SK-N-SH (cell line): ENCODE measurements at regions not wholly inside any gene's neighbourhood (a gene's known extent, or its start where the extent isn't known, plus 50 kb on each side); places are given as distances from the start of the nearest gene placed in this dataset.

ENCODE experiments used
- CTCF ChIA-PET: fragments of 300-600, 350-600 bp; formaldehyde crosslinking; extraction: SDS; loops from one replicate; lab custom pipeline; 2021; lab: Yijun Ruan, JAX
- POLR2A ChIA-PET: fragments of 350-600 bp; sonication (Branson Sonifier 250); formaldehyde crosslinking; extraction: SDS; loops from one replicate; lab custom pipeline; 2020; ENCODE audit warnings: antibody characterized with exemption, inconsistent platforms; lab: Yijun Ruan, JAX
- DNase-seq: peaks from one replicate; pipeline ENCODE4 v3.0.0; 2012
- H2AFZ ChIP-seq: fragments of 200-600 bp; sonication (generic); 2 replicates; pipeline ENCODE4 v1.8.1; 2016; ENCODE audit warnings: antibody characterized with exemption, mild to moderate bottlenecking, low read depth
- H3F3A ChIP-seq: fragments of 200-600 bp; sonication (generic); replicated peaks from 2 replicates; pipeline ENCODE3; 2016; ENCODE audit warnings: antibody characterized with exemption, mild to moderate bottlenecking; ENCODE audit not compliant: insufficient read depth
- H3K27ac ChIP-seq, 2 experiments: fragments of 200-500 bp in 1 of 2; fragments of 200-600 bp in 1 of 2; sonication (Bioruptor generic) in 1 of 2; sonication (generic), shearing (Covaris generic) in 1 of 2; 2 replicates each; pipeline versions ENCODE4 v1.5.1 to v1.6.1; 2014 to 2016; ENCODE audit warnings: low read depth in 2 of 2, inconsistent platforms in 1 of 2, low read length in 1 of 2, mild to moderate bottlenecking in 1 of 2, mixed read lengths in 1 of 2
- H3K27me3 ChIP-seq: fragments of 200-600 bp; sonication (generic), shearing (Covaris generic); 2 replicates; pipeline ENCODE4 v1.6.1; 2016; ENCODE audit warnings: mixed run types; ENCODE audit not compliant: insufficient read depth
- H3K36me3 ChIP-seq, 2 experiments: fragments of 200-500 bp in 1 of 2; fragments of 200-600 bp in 1 of 2; sonication (Bioruptor generic) in 1 of 2; sonication (generic) in 1 of 2; replicated peaks in 1 of 2; 2 replicates each; pipeline versions ENCODE3 to v1.5.1; 2014 to 2016; ENCODE audit warnings: low read length in 1 of 2, mild to moderate bottlenecking in 1 of 2; ENCODE audit not compliant: insufficient read depth in 2 of 2, control insufficient read depth in 1 of 2
- H3K4me1 ChIP-seq, 2 experiments: fragments of 200-500 bp in 1 of 2; fragments of 200-600 bp in 1 of 2; sonication (Bioruptor generic) in 1 of 2; sonication (generic), shearing (Covaris generic) in 1 of 2; 2 replicates each; pipeline versions ENCODE4 v1.5.1 to v1.6.1; 2014 to 2016; ENCODE audit warnings: low read depth in 1 of 2, low read length in 1 of 2, mixed run types in 1 of 2; ENCODE audit not compliant: insufficient read depth in 2 of 2, control insufficient read depth in 1 of 2
- H3K4me2 ChIP-seq: fragments of 200-600 bp; sonication (generic), shearing (Covaris generic); 2 replicates; pipeline ENCODE4 v1.6.1; 2017; ENCODE audit warnings: mixed run types
- H3K4me3 ChIP-seq, 2 experiments: fragments of 200-500 bp in 1 of 2; fragments of 200-600 bp in 1 of 2; sonication (Bioruptor generic) in 1 of 2; sonication (generic), shearing (Covaris generic) in 1 of 2; 2 replicates each; pipeline versions ENCODE4 v1.5.1 to v1.8.1; 2014 to 2016; ENCODE audit warnings: low read depth in 2 of 2, inconsistent platforms in 1 of 2, low read length in 1 of 2, mild to moderate bottlenecking in 1 of 2, mixed read lengths in 1 of 2, moderate library complexity in 1 of 2
- H3K79me2 ChIP-seq: fragments of 200-600 bp; sonication (generic); 2 replicates; pipeline ENCODE4 v1.8.1; 2017; ENCODE audit warnings: mild to moderate bottlenecking; ENCODE audit not compliant: insufficient read depth
- H3K9ac ChIP-seq: fragments of 200-600 bp; sonication (generic); 2 replicates; pipeline ENCODE4 v1.6.1; 2017; ENCODE audit warnings: mixed run types
- H3K9me2 ChIP-seq: fragments of 200-600 bp; sonication (generic); 2 replicates; pipeline ENCODE4 v1.6.1; 2017; ENCODE audit warnings: mixed run types
- H3K9me3 ChIP-seq: fragments of 200-600 bp; sonication (generic); 2 replicates; pipeline ENCODE4 v1.6.1; 2017; ENCODE audit warnings: mixed run types, mild to moderate bottlenecking, moderate library complexity
- H4K20me1 ChIP-seq: fragments of 200-600 bp; sonication (generic); 2 replicates; pipeline ENCODE4 v1.6.1; 2017; ENCODE audit warnings: mild to moderate bottlenecking, mixed run types; ENCODE audit not compliant: insufficient read depth
- CHD2 ChIP-seq: fragments of 150-350 bp; IDR thresholded peaks from 2 replicates; pipeline ENCODE4 v1.6.1; 2018; ENCODE audit warnings: low read length; ENCODE audit not compliant: partially characterized antibody
- ELF1 ChIP-seq: IDR thresholded peaks from 2 replicates; pipeline ENCODE4 v1.4.0; 2012
- EZH2phosphoT487 ChIP-seq: fragments of 200-600 bp; sonication (generic); IDR thresholded peaks from 2 replicates; pipeline ENCODE4 v1.6.1; 2017; ENCODE audit warnings: low read depth, mixed run types, mild to moderate bottlenecking, antibody characterized with exemption, moderate library complexity, borderline replicate concordance
- FOSL2 ChIP-seq: IDR thresholded peaks from 2 replicates; pipeline ENCODE4 v1.4.0; 2012; ENCODE audit warnings: low read depth, mild to moderate bottlenecking, moderate library complexity, borderline replicate concordance
- FOXM1 ChIP-seq: IDR thresholded peaks from 2 replicates; pipeline ENCODE4 v1.4.0; 2012; ENCODE audit warnings: low read depth, mild to moderate bottlenecking
- GABPA ChIP-seq: IDR thresholded peaks from 2 replicates; pipeline ENCODE4 v1.4.0; 2012; ENCODE audit warnings: low read depth, mild to moderate bottlenecking
- JUND ChIP-seq: IDR thresholded peaks from 2 replicates; pipeline ENCODE4 v1.4.0; 2012
- MEF2A ChIP-seq: IDR thresholded peaks from 2 replicates; pipeline ENCODE4 v1.4.0; 2012; ENCODE audit warnings: low read depth, borderline replicate concordance
- MXI1 ChIP-seq: IDR thresholded peaks from 2 replicates; pipeline ENCODE4 v1.6.1; 2012; ENCODE audit warnings: mild to moderate bottlenecking, low read depth, low read length, improper control_type of control experiment
- NFIC ChIP-seq: IDR thresholded peaks from 2 replicates; pipeline ENCODE4 v1.4.0; 2012; ENCODE audit warnings: borderline replicate concordance
- POLR2AphosphoS5 ChIP-seq: IDR thresholded peaks from 2 replicates; pipeline ENCODE4 v1.6.1; 2012; ENCODE audit warnings: low read depth, low read length
- RAD21 ChIP-seq: IDR thresholded peaks from 2 replicates; pipeline ENCODE4 v1.6.1; 2012; ENCODE audit warnings: mild to moderate bottlenecking, low read length
- RCOR1 ChIP-seq: fragments of 150-350 bp; IDR thresholded peaks from 2 replicates; pipeline ENCODE4 v1.6.1; 2017; ENCODE audit warnings: antibody characterized with exemption, low read length
- RXRA ChIP-seq: IDR thresholded peaks from 2 replicates; pipeline ENCODE4 v1.4.0; 2012; ENCODE audit warnings: low read depth, mild to moderate bottlenecking, borderline replicate concordance
- TCF12 ChIP-seq: IDR thresholded peaks from 2 replicates; pipeline ENCODE4 v1.4.0; 2012
- TEAD4 ChIP-seq: IDR thresholded peaks from 2 replicates; pipeline ENCODE4 v1.4.0; 2012; ENCODE audit warnings: mild to moderate bottlenecking, borderline replicate concordance; ENCODE audit not compliant: insufficient read depth
- YY1 ChIP-seq: IDR thresholded peaks from 2 replicates; pipeline ENCODE4 v1.4.0; 2012; ENCODE audit warnings: low read depth, mild to moderate bottlenecking
- ZBTB33 ChIP-seq: IDR thresholded peaks from 2 replicates; pipeline ENCODE4 v1.4.0; 2012; ENCODE audit warnings: low read depth, borderline replicate concordance
- WGBS: methylation state at CpG from one replicate; pipeline ENCODE4 v1.1.6; 2017; ENCODE audit warnings: low lambda C conversion rate; 5-methylcytosine and 5-hydroxymethylcytosine counted together
- TF ChIP-seq, protein P1 (sequence below): fragments of 200-600 bp; sonication (generic); IDR thresholded peaks from 2 replicates; pipeline ENCODE4 v1.6.1; 2017; ENCODE audit warnings: antibody characterized with exemption, mild to moderate bottlenecking, moderate library complexity
- TF ChIP-seq, protein P2 (sequence below): IDR thresholded peaks from 2 replicates; pipeline ENCODE4; 2012

- TF ChIP-seq FOSL2 (no peak), MEF2A (no peak)
Observed at GRCh38 chr16:63882576-63882975, 1239.3 kb downstream of the CDH11 start (continued).

- CTCF ChIA-PET: interaction anchor here (0.6 kb wide), 2 partner anchors 126 to 173 kb away, joined by 3 read pairs; no protein-coding TSS in a partner anchor
- H3K36me3 ChIP-seq: no peaks in the 10 kb centered on the region
- H3K4me1 ChIP-seq: peaks cover 0 to 2% of the 10 kb centered on the region in 2 experiments; a peak in 1 of 4 replicates
- POLR2A ChIA-PET: no interaction called here
- no peak for TF ChIP-seq GABPA
- TF ChIP-seq RCOR1: no peak
- TF ChIP-seq, protein P1, sequence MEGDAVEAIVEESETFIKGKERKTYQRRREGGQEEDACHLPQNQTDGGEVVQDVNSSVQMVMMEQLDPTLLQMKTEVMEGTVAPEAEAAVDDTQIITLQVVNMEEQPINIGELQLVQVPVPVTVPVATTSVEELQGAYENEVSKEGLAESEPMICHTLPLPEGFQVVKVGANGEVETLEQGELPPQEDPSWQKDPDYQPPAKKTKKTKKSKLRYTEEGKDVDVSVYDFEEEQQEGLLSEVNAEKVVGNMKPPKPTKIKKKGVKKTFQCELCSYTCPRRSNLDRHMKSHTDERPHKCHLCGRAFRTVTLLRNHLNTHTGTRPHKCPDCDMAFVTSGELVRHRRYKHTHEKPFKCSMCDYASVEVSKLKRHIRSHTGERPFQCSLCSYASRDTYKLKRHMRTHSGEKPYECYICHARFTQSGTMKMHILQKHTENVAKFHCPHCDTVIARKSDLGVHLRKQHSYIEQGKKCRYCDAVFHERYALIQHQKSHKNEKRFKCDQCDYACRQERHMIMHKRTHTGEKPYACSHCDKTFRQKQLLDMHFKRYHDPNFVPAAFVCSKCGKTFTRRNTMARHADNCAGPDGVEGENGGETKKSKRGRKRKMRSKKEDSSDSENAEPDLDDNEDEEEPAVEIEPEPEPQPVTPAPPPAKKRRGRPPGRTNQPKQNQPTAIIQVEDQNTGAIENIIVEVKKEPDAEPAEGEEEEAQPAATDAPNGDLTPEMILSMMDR: no peak
- TF ChIP-seq, all 33 proteins: peak for 0
- WGBS: 100% methylated on average over 2 of the region's 2 CpGs
- no peaks in the 10 kb centered on the region for H3K9me2 ChIP-seq
- H2AFZ ChIP-seq: no peak overlapping the region
- no peaks in the 10 kb centered on the region for H3K9me3 ChIP-seq
- no peak for DNase-seq
- H3K9ac ChIP-seq: no peak overlapping the region
- no peak overlapping the region for H3K4me2 ChIP-seq
- no peaks in the 10 kb centered on the region for H4K20me1 ChIP-seq
- no peak overlapping the region for H3K4me3 ChIP-seq
- H3K27me3 ChIP-seq: no peaks in the 10 kb centered on the region
- H3K27ac ChIP-seq: no peak overlapping the region
- H3F3A ChIP-seq: no peaks in the 10 kb centered on the region
- no peaks in the 10 kb centered on the region for H3K79me2 ChIP-seq
Observed at GRCh38 chr16:63880948-63881347, 1240.9 kb downstream of the CDH11 start.

DNA sequence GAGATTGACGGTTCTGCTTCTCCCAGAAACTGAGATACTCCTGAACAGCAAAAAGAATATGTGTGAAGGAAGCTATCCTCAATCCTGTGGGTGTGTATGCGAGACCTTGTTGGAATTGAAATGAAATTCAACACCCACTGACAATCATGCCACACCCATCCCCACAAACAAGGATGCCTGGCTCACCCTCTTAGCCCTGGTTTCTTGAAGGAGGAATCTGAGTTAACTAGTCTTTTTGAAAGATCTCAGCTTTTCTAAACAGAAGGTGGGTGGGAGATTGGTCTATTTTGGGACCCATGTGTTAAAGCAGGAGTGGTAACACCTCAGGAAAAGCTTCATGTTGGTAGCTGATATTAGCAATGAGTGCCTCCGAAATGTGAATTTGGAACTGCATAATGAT is 1244.5 kb downstream of the CDH11 start:
- CTCF ChIA-PET: no interaction called here
- no peak overlapping the region for H3K9ac ChIP-seq

DNA sequence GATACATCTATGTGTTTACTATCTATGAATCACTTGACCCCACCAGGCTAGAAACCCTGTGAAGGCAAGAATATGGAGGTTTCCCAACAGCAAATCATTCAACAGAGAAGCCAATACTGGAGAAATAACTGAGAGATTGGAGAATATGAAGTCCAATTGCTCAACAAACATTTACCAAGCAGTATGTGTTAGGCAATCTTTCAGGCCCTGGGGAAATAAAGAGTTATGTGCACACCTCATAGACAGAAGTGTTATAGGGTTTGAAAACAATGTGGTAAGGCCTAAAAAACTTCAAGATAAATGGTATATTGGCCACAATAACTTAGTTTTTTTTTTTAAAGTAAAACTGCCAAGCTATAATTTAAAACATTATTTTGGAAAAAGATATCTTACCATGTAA is 1245.8 kb downstream of the CDH11 start:
- Histone ChIP-seq H3F3A (no peaks in the 10 kb centered on the region), H3K27ac (no peak overlapping the region), H3K9me2 (no peaks in the 10 kb centered on the region), H4K20me1 (no peaks in the 10 kb centered on the region), H3K4me2 (no peak overlapping the region), H3K9me3 (no peaks in the 10 kb centered on the region), H3K36me3 (no peaks in the 10 kb centered on the region), H3K79me2 (no peaks in the 10 kb centered on the region), H3K9ac (no peak overlapping the region), H3K27me3 (no peaks in the 10 kb centered on the region), H2AFZ (no peak overlapping the region), H3K4me1 (peaks cover 0 to 2% of the 10 kb centered on the region in 2 experiments; a peak in 1 of 4 replicates), H3K4me3 (no peak overlapping the region)
- POLR2A ChIA-PET: no interaction called here
- DNase-seq: no peak
- CTCF ChIA-PET: no interaction called here
- TF ChIP-seq JUND (no peak), ELF1 (no peak), MXI1 (no peak), RXRA (no peak), YY1 (no peak), TCF12 (no peak), EZH2phosphoT487 (no peak), RAD21 (no peak), ZBTB33 (no peak), NFIC (no peak)
- TF ChIP-seq, protein P2, sequence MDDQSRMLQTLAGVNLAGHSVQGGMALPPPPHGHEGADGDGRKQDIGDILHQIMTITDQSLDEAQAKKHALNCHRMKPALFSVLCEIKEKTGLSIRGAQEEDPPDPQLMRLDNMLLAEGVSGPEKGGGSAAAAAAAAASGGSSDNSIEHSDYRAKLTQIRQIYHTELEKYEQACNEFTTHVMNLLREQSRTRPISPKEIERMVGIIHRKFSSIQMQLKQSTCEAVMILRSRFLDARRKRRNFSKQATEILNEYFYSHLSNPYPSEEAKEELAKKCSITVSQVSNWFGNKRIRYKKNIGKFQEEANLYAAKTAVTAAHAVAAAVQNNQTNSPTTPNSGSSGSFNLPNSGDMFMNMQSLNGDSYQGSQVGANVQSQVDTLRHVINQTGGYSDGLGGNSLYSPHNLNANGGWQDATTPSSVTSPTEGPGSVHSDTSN: no peak

More for the DNA sequence above, 1244.5 kb downstream of the CDH11 start:
- no peaks in the 10 kb centered on the region for H3K79me2 ChIP-seq
- no peak for TF ChIP-seq MEF2A
- no peak for TF ChIP-seq FOXM1
- TF ChIP-seq TEAD4: no peak
- TF ChIP-seq YY1: no peak
- no peak for TF ChIP-seq FOSL2
- TF ChIP-seq CHD2: no peak
- TF ChIP-seq POLR2AphosphoS5: no peak
- TF ChIP-seq JUND: no peak
- TF ChIP-seq, all 33 proteins: peak for 0
- H2AFZ ChIP-seq: no peak overlapping the region
- POLR2A ChIA-PET: no interaction called here
- no peak overlapping the region for H3K4me2 ChIP-seq
- peaks cover 0 to 2% of the 10 kb centered on the region in 2 experiments; a peak in 1 of 4 replicates for H3K4me1 ChIP-seq
- H3F3A ChIP-seq: no peaks in the 10 kb centered on the region
- H3K27me3 ChIP-seq: no peaks in the 10 kb centered on the region
- H3K9me3 ChIP-seq: no peaks in the 10 kb centered on the region
- no peak for DNase-seq
- H3K4me3 ChIP-seq: no peak overlapping the region
- no peaks in the 10 kb centered on the region for H4K20me1 ChIP-seq
- no peaks in the 10 kb centered on the region for H3K9me2 ChIP-seq
- H3K27ac ChIP-seq: no peak overlapping the region
- WGBS: 73% methylated on average over 3 of the region's 3 CpGs
- no peaks in the 10 kb centered on the region for H3K36me3 ChIP-seq
